Astrocyte of the spinal cord (primary cell): ENCODE measurements at regions not wholly inside any gene's neighbourhood (a gene's known extent, or its start where the extent isn't known, plus 50 kb on each side); places are given as distances from the start of the nearest gene placed in this dataset.
"Not testable (repeated sequence)": the region's sequence is repeated elsewhere in the genome, so short reads cannot be mapped to it uniquely, and the experiment has no call there.

Experiments used
- DNase-seq: peaks from one replicate; pipeline ENCODE4 v3.0.0; 2011; ENCODE audit warnings: low read depth, low spot score
- H3K4me3 ChIP-seq: 2 replicates; pipeline ENCODE4 v1.5.1; 2011; ENCODE audit warnings: low read depth, mild to moderate bottlenecking, low read length, moderate library complexity
- in situ Hi-C: cut with HindIII; loops from 2 replicates; pipeline ENCODE4 v1.10.0; 2017; ENCODE audit warnings: low sequenced_read_pairs
- TF ChIP-seq, protein P1 (sequence below): IDR thresholded peaks from 2 replicates; pipeline ENCODE4 v1.5.1; 2012; ENCODE audit warnings: low read depth, mild to moderate bottlenecking, low read length, inconsistent platforms

DNA sequence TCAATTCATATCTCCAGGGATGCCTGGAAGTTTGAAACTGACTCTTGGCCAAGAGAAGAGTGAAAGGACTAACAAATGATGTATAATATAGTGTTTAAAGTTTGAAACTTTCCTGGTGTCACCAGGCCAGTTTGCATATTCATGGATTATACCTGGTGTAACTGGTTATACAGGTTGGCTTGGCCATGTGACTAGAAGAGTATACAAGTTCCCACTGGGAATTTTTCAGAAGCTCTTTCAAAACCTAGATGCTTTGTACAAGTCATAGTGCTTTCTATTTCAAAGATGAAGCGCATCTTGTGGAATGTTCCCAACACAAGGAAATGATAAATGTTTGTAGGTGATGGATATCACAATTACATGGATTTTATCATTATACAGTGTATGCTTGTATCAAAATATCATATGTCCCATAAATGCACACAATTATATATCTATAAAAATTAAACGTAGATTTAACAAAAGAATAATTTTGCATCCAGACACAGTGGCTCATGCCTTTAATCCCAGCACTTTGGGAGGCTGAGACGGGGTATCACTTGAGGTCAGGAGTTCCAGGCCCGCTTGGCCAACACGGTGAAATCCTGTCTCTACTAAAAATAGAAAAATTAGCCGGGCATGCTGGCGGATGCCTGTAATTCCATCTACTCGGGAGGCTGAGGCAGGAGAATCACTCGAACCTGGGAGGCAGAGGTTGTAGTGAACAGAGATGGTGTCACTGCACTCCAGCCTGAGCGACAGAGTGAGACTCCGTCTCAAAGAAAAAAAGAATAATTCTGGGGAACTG is 1420.2 kb downstream of the GRIK2 start:
- in situ Hi-C loops: no loop called here
- no peak overlapping the region for H3K4me3 ChIP-seq
- no peak for DNase-seq
- TF ChIP-seq, protein P1, sequence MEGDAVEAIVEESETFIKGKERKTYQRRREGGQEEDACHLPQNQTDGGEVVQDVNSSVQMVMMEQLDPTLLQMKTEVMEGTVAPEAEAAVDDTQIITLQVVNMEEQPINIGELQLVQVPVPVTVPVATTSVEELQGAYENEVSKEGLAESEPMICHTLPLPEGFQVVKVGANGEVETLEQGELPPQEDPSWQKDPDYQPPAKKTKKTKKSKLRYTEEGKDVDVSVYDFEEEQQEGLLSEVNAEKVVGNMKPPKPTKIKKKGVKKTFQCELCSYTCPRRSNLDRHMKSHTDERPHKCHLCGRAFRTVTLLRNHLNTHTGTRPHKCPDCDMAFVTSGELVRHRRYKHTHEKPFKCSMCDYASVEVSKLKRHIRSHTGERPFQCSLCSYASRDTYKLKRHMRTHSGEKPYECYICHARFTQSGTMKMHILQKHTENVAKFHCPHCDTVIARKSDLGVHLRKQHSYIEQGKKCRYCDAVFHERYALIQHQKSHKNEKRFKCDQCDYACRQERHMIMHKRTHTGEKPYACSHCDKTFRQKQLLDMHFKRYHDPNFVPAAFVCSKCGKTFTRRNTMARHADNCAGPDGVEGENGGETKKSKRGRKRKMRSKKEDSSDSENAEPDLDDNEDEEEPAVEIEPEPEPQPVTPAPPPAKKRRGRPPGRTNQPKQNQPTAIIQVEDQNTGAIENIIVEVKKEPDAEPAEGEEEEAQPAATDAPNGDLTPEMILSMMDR: no peak

- no peak for DNase-seq
- TF ChIP-seq, protein P1: no peak
- in situ Hi-C loops: no loop called here
- H3K4me3 ChIP-seq: no peak overlapping the region
These were observed 1418.7 kb downstream of the GRIK2 start for GRCh38 chr6:102812242-102812641.

DNA sequence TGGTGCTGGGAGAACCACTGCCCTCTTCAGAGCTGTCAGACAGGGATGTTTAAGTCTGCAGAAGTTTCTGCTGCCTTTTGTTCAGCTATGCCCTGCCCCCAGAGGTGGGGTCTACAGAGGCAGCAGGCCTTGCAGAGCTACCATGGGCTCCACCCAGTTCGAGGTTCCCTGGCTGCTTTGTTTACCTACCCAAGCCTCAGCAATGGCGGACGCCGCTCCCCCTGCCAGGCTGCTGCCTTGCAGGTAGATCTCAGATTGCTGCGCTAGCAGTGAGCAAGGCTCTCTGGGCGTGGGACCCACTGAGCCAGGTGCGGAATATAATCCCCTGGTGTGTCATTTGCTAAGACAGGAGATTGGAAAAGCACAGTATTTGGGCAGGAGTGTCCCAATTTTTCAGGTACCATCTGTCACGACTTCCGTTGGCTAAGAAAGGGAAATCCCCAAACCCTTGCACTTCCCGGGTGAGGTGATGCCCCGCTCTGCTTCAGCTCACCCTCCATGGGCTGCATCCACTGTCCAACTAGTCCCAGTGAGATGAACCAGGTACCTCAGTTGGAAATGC is 1415.5 kb downstream of the GRIK2 start:
- DNase-seq, in situ Hi-C loops: not testable (repeated sequence)

DNA sequence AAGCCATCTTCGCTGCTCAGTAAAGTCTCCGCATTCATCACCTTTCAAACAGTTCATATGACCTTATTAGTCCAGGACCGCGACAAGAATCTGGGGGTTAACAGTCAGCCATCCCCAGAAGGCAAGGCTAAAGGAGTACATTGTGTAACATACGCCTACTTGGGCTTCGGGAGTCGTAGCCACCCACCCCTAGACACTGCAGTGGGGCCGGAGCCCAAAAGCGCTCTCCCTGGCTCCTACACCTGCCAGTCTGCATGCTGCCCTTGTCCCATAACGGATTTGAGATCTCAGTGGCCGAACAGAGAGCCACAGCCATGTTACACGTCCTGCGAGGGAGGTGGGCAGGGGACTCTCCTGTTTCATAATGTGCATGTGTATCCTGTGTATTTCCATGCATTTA is 1405.5 kb downstream of the GRIK2 start:
- in situ Hi-C loops: no loop called here
- DNase-seq: no peak
- TF ChIP-seq, protein P1: no peak
- no peak overlapping the region for H3K4me3 ChIP-seq

More for the DNA sequence above, 1415.5 kb downstream of the GRIK2 start:
- not testable (repeated sequence) for H3K4me3 ChIP-seq

GRCh38 chr6:102798636-102799035 is 1405.1 kb downstream of the GRIK2 start:
- TF ChIP-seq, protein P1: peak; percentile 48
- in situ Hi-C loops: no loop called here
- peak; percentile 11 for DNase-seq
- peak overlapping the region; percentile 30 for H3K4me3 ChIP-seq

GRCh38 chr6:102793752-102794151 is 1400.2 kb downstream of the GRIK2 start:
- no peak for DNase-seq
- H3K4me3 ChIP-seq: no peak overlapping the region
- in situ Hi-C loops: no loop called here
- TF ChIP-seq, protein P1: no peak

DNA sequence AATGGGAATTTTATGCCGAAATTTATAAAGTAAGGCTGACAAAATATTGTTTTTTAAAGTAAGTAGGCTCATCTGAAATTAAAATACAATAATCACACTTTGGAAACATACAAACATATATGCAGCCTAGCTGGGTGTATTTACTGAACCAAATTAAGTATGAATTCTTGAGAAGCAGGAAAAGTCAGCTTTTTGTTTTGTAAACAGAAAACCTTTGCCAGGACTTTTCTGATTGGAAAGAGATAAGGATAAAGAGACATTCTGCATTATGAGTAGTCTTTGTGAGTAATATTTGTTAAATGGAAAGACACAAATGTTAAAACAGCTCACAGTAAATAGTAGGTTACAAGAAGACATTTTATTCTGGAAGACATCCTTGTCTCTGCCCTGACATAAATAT is 1380.8 kb downstream of the GRIK2 start:
- DNase-seq: no peak
- TF ChIP-seq, protein P1: no peak
- in situ Hi-C loops: no loop called here
- no peak overlapping the region for H3K4me3 ChIP-seq
